Bronchial epithelial cell (primary cell): ENCODE measurements at regions not wholly inside any gene's neighbourhood (a gene's known extent, or its start where the extent isn't known, plus 50 kb on each side); places are given as distances from the start of the nearest gene placed in this dataset.

Experiments
- DNase-seq: peaks from one replicate; pipeline ENCODE4 v3.0.0-alpha.2; 2010; ENCODE audit warnings: low read depth
- FAIRE-seq: peaks from 2 replicates; lab custom pipeline; 2011; peaks lifted over from hg19 to GRCh38; lab: Jason Lieb, UNC
- H3K27me3 ChIP-seq: 2 replicates; pipeline ENCODE4 v1.5.1; 2011; ENCODE audit warnings: low read length; ENCODE audit not compliant: control insufficient read depth, insufficient read depth
- H3K36me3 ChIP-seq: 2 replicates; pipeline ENCODE4 v1.5.1; 2011; ENCODE audit warnings: low read length; ENCODE audit not compliant: control insufficient read depth, insufficient read depth
- H3K4me3 ChIP-seq: 2 replicates; pipeline ENCODE4 v1.5.1; 2011; ENCODE audit warnings: mild to moderate bottlenecking, low read depth, low read length, control low read depth
- CTCF ChIP-seq: IDR thresholded peaks from 2 replicates; pipeline ENCODE4 v1.5.1; 2011; ENCODE audit warnings: mild to moderate bottlenecking, moderate library complexity, low read length, control low read depth, inconsistent platforms; ENCODE audit not compliant: insufficient read depth, severe bottlenecking

GRCh38 chr14:50053935-50054334 is 62.4 kb downstream of the VCPKMT start:
- H3K27me3 ChIP-seq = no peaks in the 10 kb centered on the region
- TF ChIP-seq CTCF = no peak
- no peaks in the 10 kb centered on the region for H3K36me3 ChIP-seq
- H3K4me3 ChIP-seq = no peak overlapping the region
- no peak for DNase-seq
- no peak for FAIRE-seq

GRCh38 chr14:50055461-50056228 is 60.7 kb downstream of the VCPKMT start:
- no peak overlapping the region for H3K4me3 ChIP-seq
- no peak for TF ChIP-seq CTCF
- FAIRE-seq (no peak), DNase-seq (no peak)
- H3K27me3 ChIP-seq = no peaks in the 10 kb centered on the region
- no peaks in the 10 kb centered on the region for H3K36me3 ChIP-seq

GRCh38 chr14:50056435-50056834 is 59.9 kb downstream of the VCPKMT start:
- DNase-seq (no peak), FAIRE-seq (no peak)
- no peak overlapping the region for H3K4me3 ChIP-seq
- no peaks in the 10 kb centered on the region for H3K27me3 ChIP-seq
- TF ChIP-seq CTCF = no peak
- no peaks in the 10 kb centered on the region for H3K36me3 ChIP-seq

- no peak for TF ChIP-seq CTCF
- no peak overlapping the region for H3K4me3 ChIP-seq
- FAIRE-seq = no peak
- no peak for DNase-seq
- no peaks in the 10 kb centered on the region for H3K27me3 ChIP-seq
- H3K36me3 ChIP-seq = no peaks in the 10 kb centered on the region
Observed at GRCh38 chr14:50057331-50057730, 59.0 kb downstream of the VCPKMT start.

GRCh38 chr14:50058113-50058512 is 58.3 kb downstream of the VCPKMT start:
- no peaks in the 10 kb centered on the region for H3K27me3 ChIP-seq
- no peak overlapping the region for H3K4me3 ChIP-seq
- FAIRE-seq = no peak
- no peak for DNase-seq
- no peak for TF ChIP-seq CTCF
- no peaks in the 10 kb centered on the region for H3K36me3 ChIP-seq
